K562 (cell line): ENCODE measurements at regions not wholly inside any gene's neighbourhood (a gene's known extent, or its start where the extent isn't known, plus 50 kb on each side); places are given as distances from the start of the nearest gene placed in this dataset.

Experiments used
- ATAC-seq: fragments of 200-7000 bp; cut with Tn5 transposase; 3 replicates; pipeline ENCODE4 v1.9.1; 2020; ENCODE audit warnings: moderate library complexity
- BruUV-seq: library from RNA; stranded (reverse); fragments of 400-500 nt; replicated peaks from 2 replicates; lab custom pipeline; 2021; lab: Mats Ljungman, UMichigan
- CTCF ChIA-PET: fragments of 300-600 bp; formaldehyde crosslinking; extraction: SDS; loops from one replicate; lab custom pipeline; 2021; ENCODE audit warnings: low intra/inter-chr PET ratio; lab: Yijun Ruan, JAX
- POLR2A ChIA-PET: fragments of 300-600, 350-650 bp; sonication (Branson Sonifier 250); formaldehyde crosslinking; extraction: SDS; loops from one replicate; lab custom pipeline; 2021; ENCODE audit warnings: antibody characterized with exemption, inconsistent platforms; lab: Yijun Ruan, JAX
- DNase-seq, 4 experiments: peaks; one replicate each; pipeline versions ENCODE4 v3.0.0 to v3.0.0-alpha.2; 2011 to 2018; ENCODE audit warnings: low spot score in 3 of 4, mixed read lengths in 3 of 4; ENCODE audit errors: extremely low read depth in 1 of 4
- FAIRE-seq: peaks from 2 replicates; lab custom pipeline; 2011; peaks lifted over from hg19 to GRCh38; lab: Jason Lieb, UNC
- H2AFZ ChIP-seq: 2 replicates; pipeline ENCODE4 v1.6.0; 2011; ENCODE audit warnings: low read depth, low read length, control low read depth, inconsistent platforms
- H3K27ac ChIP-seq: fragments of 200-600 bp; 3 replicates; pipeline ENCODE4 v1.8.0; 2011; ENCODE audit warnings: low read depth, mild to moderate bottlenecking, control low read depth, inconsistent platforms, low read length, moderate library complexity, mixed read lengths; ENCODE audit errors: extremely low read depth
- H3K27me3 ChIP-seq, 2 experiments: fragments of 300-600 bp in 1 of 2; 2 replicates in 1 of 2; 3 replicates in 1 of 2; pipeline versions ENCODE4 v1.6.0 to v1.8.0; 2011; ENCODE audit warnings: inconsistent platforms in 2 of 2, low read length in 2 of 2, mild to moderate bottlenecking in 1 of 2, mixed read lengths in 1 of 2, moderate library complexity in 1 of 2; ENCODE audit not compliant: control insufficient read depth in 2 of 2, insufficient read depth in 2 of 2
- H3K36me3 ChIP-seq: fragments of 300-600 bp; 3 replicates; pipeline ENCODE4 v1.8.0; 2011; ENCODE audit warnings: mild to moderate bottlenecking, low read length, inconsistent platforms; ENCODE audit not compliant: control insufficient read depth, insufficient read depth
- H3K4me1 ChIP-seq, 2 experiments: fragments of 200-600 bp in 1 of 2; replicated peaks in 1 of 2; 2 replicates in 1 of 2; 3 replicates in 1 of 2; pipeline versions ENCODE4 v1.5.1 to v1.8.0; 2011; ENCODE audit warnings: inconsistent platforms in 2 of 2, low read length in 2 of 2, mild to moderate bottlenecking in 1 of 2, mixed read lengths in 1 of 2, moderate library complexity in 1 of 2; ENCODE audit not compliant: control insufficient read depth in 2 of 2, insufficient read depth in 2 of 2
- H3K4me2 ChIP-seq: 2 replicates; pipeline ENCODE4 v1.6.1; 2011; ENCODE audit warnings: low read length, control low read depth, inconsistent platforms, mixed read lengths; ENCODE audit not compliant: insufficient read depth
- H3K4me3 ChIP-seq: fragments of 200-600 bp; sonication (generic), shearing (Covaris generic); 2 replicates; pipeline ENCODE4 v1.5.1; 2016; ENCODE audit warnings: control low read depth, inconsistent platforms
- H3K79me2 ChIP-seq: fragments of 200-600 bp; 3 replicates; pipeline ENCODE4 v1.8.0; 2011; ENCODE audit warnings: low read length, inconsistent platforms; ENCODE audit not compliant: control insufficient read depth, insufficient read depth
- H3K9ac ChIP-seq, 2 experiments: 2 replicates each; pipeline versions ENCODE4 v1.6.0 to v1.6.1; 2011; ENCODE audit warnings: low read depth in 2 of 2, low read length in 2 of 2, control low read depth in 1 of 2, inconsistent platforms in 1 of 2, mild to moderate bottlenecking in 1 of 2, mixed read lengths in 1 of 2; ENCODE audit not compliant: insufficient read depth in 1 of 2
- H3K9me1 ChIP-seq: one replicate; pipeline ENCODE4 v1.6.0; 2011; ENCODE audit warnings: inconsistent platforms, mild to moderate bottlenecking, low read length, moderate library complexity; ENCODE audit not compliant: control insufficient read depth, insufficient read depth
- H3K9me3 ChIP-seq: replicated peaks from 2 replicates; pipeline ENCODE4 v1.5.1; 2011; ENCODE audit warnings: low read depth, low read length, inconsistent platforms; ENCODE audit not compliant: control insufficient read depth, insufficient read depth
- H4K20me1 ChIP-seq: replicated peaks from 2 replicates; pipeline ENCODE4 v1.6.1; 2011; ENCODE audit warnings: low read length, inconsistent platforms, mixed read lengths; ENCODE audit not compliant: control insufficient read depth, insufficient read depth
- ATF1 ChIP-seq, 2 experiments: fragments of 450-650 bp in 1 of 2; IDR thresholded peaks; 2 replicates each; pipeline ENCODE4 v1.6.1; 2016; ENCODE audit warnings: missing compliant biosample characterization in 1 of 2, missing genetic modification characterization in 1 of 2
- ETS2 ChIP-seq: IDR thresholded peaks from 2 replicates; pipeline ENCODE4 v1.6.1; 2016; ENCODE audit warnings: borderline replicate concordance, missing genetic modification characterization, mild to moderate bottlenecking, moderate library complexity, missing compliant biosample characterization; ENCODE audit not compliant: poor library complexity, severe bottlenecking
- HNRNPL ChIP-seq: fragments of 200-400 bp; formaldehyde crosslinking; IDR thresholded peaks from 2 replicates; pipeline ENCODE4 v1.6.1; 2017; ENCODE audit warnings: low read depth, mild to moderate bottlenecking, low read length
- NCOA6 ChIP-seq: fragments of 450-650 bp; IDR thresholded peaks from 2 replicates; pipeline ENCODE4 v1.6.1; 2017; ENCODE audit warnings: mild to moderate bottlenecking
- PTBP1 ChIP-seq: fragments of 200-400 bp; formaldehyde crosslinking; IDR thresholded peaks from 2 replicates; pipeline ENCODE4 v1.6.1; 2017; ENCODE audit warnings: low read depth, low read length
- TBP ChIP-seq: optimal IDR thresholded peaks from 2 replicates; pipeline ENCODE3; 2011; ENCODE audit warnings: low read depth, low read length, improper control_type of control experiment
- TCFL5 ChIP-seq: fragments of 250-450 bp; sonication (Bioruptor Pico); conservative IDR thresholded peaks from 2 replicates; pipeline ENCODE4 v1.6.1; 2021; ENCODE audit warnings: mild to moderate bottlenecking, moderate library complexity, matching md5 sums
- ZBTB1 ChIP-seq: sonication (generic); formaldehyde crosslinking; IDR thresholded peaks from 2 replicates; pipeline ENCODE4 v1.8.1; 2023; ENCODE audit warnings: missing genetic modification reagents, low read depth, mild to moderate bottlenecking, borderline replicate concordance
- ZNF511 ChIP-seq: sonication (generic); formaldehyde crosslinking; IDR thresholded peaks from 2 replicates; pipeline ENCODE4 v1.8.0; 2022; ENCODE audit warnings: mild to moderate bottlenecking, missing genetic modification reagents
- ZNF584 ChIP-seq: fragments of 200-800 bp; sonication (Bioruptor generic); IDR thresholded peaks from 2 replicates; pipeline ENCODE4 v1.6.1; 2016; ENCODE audit warnings: low read depth, mild to moderate bottlenecking, missing genetic modification characterization, missing compliant biosample characterization
- WGBS: fragments of 100-300 bp; shearing (Covaris generic); methylation state at CpG from one replicate; pipeline ENCODE4 v1.1.6; 2016; ENCODE audit warnings: low coverage, mixed read lengths; ENCODE audit not compliant: insufficient coverage; ENCODE audit errors: missing lambda C conversion rate; 5-methylcytosine and 5-hydroxymethylcytosine counted together
- in situ Hi-C: fragments of 300-500 bp; cut with MboI; formaldehyde crosslinking; loops from 4 replicates; pipeline ENCODE4 v1.15.0; 2018; ENCODE audit warnings: inconsistent platforms, mixed read lengths
- intact Hi-C: fragments of 100-400 bp; cut with micrococcal nuclease; formaldehyde crosslinking; loops from 2 replicates; pipeline ENCODE4 v1.14.2; 2022

- POLR2A ChIA-PET: no interaction called here
- DNase-seq (no peak), ATAC-seq (no peak), FAIRE-seq (no peak)
- 7% methylated on average over 2 of the region's 2 CpGs for WGBS
- H3K27me3 ChIP-seq: no peaks in the 10 kb centered on the region
- H3K4me3 ChIP-seq: no peak overlapping the region
- in situ Hi-C loops (no loop called here), intact Hi-C loops (no loop called here)
- no peak overlapping the region for H3K9ac ChIP-seq
- TF ChIP-seq ATF1 (CRISPR knock-in tag; IDR thresholded peaks at IDR 0.05) (no peak), ATF1 (tag; IDR thresholded peaks at IDR 0.05) (no peak), PTBP1 (no peak), HNRNPL (no peak), ETS2 (no peak), NCOA6 (no peak), ZNF511 (CRISPR knock-in tag) (no peak), TCFL5 (CRISPR knock-in tag) (no peak), TBP (no peak), ZBTB1 (no peak), ZNF584 (CRISPR knock-in tag) (no peak)
- BruUV-seq: no TSS peak
- H3K4me2 ChIP-seq: no peak overlapping the region
- no peaks in the 10 kb centered on the region for H3K9me3 ChIP-seq
- CTCF ChIA-PET: no interaction called here
- no peaks in the 10 kb centered on the region for H3K9me1 ChIP-seq
- no peaks in the 10 kb centered on the region for H3K36me3 ChIP-seq
- no peaks in the 10 kb centered on the region; a peak in 1 of 5 replicates for H3K4me1 ChIP-seq
- no peaks in the 10 kb centered on the region for H4K20me1 ChIP-seq
- no peak overlapping the region for H2AFZ ChIP-seq
- no peaks in the 10 kb centered on the region for H3K79me2 ChIP-seq
- H3K27ac ChIP-seq: no peak overlapping the region
Measured at GRCh38 chr7:113207931-113208330, 89.6 kb upstream of the SMIM30 start.
